ENCODE measurements at regions not wholly inside any gene's neighbourhood (a gene's known extent, or its start where the extent isn't known, plus 50 kb on each side); places are given as distances from the start of the nearest gene placed in this dataset.

DNA sequence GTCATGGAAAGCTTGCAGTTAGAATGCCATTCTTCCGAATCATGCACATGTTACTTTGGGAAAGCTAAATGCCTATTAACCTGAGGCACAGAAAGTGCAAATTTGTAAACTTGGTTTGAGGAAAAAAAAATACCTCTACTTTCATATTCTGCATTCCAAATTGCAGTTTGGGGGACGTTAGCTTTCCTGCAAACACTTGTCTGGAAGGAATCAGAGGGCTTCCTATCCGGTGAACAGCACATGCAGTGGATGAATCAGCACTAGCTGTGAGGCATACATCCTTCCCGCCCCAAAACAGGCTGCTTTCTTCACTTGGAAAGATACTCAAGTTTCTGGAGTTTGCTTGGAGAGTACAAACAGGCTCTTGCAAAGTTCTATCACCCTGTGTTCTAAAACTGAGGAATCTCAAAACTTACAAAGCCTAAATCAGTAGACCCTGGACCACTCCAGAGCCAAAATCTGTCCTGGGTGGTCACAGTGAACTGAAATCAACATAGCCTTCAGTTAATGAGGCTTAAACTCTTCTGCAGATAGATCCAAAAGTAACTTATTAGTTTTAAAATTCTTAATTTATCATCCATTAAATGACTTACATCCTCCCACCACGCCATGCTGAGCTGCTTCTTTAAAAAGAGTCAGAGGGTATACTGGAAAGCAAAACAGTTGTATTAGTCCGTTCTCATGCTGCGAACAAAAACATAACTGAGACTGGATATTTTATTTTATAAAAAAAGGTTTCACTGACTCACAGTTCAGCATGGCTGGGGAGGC lies 802.3 kb upstream of the ARGLU1 start:
- no peak for DNase-seq

DNA sequence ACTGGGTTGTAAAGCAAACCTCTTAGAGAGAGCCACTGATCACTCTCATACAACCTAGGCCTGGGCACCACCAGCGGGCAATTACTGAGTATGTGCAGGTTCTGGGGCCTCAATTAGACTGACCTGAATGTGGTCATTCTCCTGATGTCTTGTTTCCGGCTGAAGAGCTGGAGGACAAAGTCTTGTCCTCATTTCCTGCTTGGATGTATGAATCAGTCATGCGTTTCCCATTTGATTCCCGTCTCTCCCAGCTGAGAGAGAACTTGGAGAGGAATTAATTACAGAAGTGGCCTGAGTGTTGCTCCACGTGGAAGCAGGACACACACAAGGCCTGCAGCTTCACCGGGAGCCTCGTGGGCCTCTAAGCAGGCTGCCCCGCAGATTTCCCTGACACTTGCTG lies 799.3 kb upstream of the ARGLU1 start:
- no peak for DNase-seq

DNA sequence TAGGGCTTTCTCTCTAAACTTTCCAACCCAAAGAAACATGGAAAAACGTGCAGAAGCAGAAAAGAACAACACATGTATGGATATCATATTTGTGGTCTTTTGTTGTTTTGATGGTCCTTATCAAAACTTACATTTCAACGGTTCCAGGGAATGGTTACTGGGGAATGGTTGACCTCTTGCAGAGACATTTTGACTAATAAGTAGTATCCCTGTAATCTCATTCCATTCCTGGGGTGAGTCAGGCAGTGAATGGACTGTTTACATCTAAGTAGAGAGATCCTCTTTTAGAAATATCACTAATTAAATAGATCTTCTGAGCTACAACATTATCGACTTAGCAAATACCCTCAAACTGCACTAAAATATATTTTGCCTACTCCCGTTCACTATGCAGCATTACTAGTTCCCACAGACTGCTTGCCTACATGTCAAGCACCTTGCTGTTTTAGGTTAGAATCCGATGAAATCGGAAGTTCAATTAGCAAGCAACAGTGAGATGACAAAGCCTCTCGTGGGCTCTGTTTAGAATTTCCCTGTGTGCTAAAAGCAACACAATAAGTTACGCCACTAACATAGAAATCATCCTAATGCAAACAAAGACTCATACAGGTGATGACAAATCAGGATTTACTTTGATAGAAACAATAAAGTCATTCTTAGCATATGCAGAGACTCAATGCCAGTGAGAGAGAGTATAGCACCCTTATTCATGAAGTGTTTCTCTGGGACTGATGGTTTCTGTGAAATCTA lies 797.7 kb upstream of the ARGLU1 start:
- DNase-seq: no peak

DNA sequence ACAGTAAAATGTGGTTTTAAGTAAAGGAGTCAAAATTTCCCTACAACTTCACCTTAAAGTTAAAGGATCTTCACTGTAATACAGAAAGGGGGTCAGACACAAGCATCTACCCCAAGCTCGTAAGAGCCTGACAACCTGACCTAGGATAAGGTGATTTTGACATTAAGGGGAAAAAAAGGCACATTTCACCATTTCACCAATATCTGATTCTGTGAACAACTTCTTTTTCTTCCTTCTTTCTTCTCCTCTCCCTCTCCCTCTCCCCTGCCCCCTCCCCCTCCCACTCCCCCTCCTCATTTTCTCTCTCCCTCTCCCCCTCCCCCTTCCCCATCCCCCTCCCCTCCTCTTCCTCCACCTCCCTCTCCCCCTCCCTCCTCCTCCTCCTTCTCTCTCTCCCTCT lies 796.7 kb upstream of the ARGLU1 start:
- no peak for DNase-seq

DNA sequence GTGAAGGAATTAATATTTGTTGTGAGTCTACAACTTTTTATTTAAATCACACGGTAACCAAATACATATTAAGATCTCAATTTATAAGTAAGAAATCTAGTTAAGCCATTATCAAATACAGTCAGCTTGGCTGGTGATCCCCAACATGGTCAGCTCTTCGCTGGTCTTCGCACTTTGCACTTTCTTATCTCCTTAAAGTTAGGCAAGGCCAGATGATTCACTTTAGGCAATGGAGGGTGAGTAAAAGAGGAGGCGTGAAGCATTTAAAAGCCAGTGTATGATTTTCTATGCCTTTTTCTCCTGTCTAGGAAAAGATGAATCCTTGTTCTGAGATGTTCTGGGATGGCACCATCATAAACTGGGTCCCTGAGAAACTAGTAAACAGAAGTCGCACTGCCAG lies 793.7 kb upstream of the ARGLU1 start:
- DNase-seq: no peak

DNA sequence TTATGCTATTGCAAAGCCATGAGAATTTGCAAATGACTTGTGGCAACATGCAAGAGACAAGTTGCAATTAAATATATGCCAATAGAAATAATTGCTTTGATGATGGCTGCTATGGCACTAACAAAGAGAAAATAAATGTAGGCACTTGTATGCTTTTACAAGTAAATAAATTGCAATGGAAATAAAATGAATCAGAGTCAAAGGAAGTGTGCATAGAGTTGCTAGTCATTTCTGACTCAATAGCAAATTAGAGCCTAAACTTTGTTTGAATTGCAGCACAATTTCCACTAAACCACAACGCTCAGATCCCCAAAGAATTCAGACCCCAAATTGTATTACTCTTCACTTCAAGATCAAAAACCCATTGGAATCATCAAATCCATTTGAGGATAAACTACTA lies 792.1 kb upstream of the ARGLU1 start:
- DNase-seq: no peak

DNA sequence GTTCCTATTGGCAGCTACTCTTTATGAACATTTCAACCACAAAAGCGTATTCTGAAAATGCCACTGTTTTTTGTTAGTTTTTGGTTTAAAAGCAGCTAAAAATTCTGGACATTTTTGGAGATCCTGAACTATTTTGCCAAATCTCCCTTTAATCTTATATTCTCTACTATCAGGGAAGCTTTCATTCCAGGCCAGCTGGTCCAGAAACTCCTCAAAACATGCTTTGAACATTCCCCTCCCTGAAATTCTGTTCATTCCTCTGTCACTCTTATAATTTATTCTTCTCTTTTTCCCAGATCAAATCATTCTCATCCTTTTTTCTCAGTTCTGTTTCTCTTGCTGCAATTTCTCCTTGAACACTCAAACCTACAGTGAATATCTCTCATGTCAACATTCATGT lies 790.9 kb upstream of the ARGLU1 start:
- no peak for DNase-seq

DNA sequence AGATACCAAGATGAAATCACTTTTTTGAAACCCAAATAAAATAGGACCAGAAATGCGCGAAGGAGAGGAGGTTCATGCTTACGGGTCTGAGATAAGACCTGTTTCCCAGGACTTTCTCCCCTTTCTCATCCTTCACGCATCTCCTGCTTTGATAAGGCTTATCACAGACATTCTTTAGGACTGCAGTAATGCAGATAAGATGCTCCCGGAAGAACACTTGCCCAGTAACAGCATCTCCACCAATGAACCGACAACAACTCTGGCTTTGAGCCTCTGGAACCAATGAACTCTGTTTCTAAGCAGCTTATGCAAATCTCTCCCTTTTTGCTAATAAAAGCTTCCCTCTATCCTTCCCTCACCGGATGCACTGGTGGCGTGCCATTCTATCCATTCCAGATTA lies 783.4 kb upstream of the ARGLU1 start:
- no peak for DNase-seq

DNA sequence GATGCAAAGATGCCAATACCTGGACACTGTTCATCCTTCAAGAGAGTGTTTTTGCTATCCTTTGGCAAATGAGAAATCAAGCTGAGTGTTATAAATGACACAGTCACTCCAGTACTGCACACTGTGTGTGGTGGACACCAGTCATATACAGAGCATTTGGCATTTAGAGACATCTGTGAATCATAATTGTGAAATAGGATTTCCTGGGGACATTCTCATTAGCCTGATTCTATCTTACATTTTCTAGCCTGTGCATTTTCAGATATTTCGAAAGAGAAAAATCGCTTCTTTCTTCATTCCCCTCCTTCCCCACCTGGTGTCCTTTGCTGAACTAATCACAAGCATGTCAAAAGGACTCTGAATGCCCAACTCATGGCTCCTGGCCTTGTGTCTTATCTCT lies 781.0 kb upstream of the ARGLU1 start:
- DNase-seq: no peak

DNA sequence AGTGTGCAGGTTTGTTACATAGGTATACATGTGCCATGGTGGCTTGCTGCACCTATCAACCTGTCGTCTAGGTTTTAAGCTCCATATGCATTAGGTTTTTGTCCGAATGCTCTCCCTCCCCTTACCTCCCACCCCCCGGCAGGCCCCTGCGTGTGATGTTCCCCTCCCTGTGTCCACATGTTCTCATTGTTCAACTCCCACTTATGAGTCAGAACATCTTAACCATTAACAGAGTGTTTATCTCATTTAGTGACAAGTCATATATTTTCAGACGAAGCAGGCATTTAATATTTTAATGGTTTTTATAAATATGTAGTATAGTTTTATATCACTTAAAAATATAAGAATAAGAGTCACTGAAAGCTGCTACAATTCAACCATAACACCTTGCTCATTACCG lies 780.5 kb upstream of the ARGLU1 start:
- DNase-seq: no peak

DNA sequence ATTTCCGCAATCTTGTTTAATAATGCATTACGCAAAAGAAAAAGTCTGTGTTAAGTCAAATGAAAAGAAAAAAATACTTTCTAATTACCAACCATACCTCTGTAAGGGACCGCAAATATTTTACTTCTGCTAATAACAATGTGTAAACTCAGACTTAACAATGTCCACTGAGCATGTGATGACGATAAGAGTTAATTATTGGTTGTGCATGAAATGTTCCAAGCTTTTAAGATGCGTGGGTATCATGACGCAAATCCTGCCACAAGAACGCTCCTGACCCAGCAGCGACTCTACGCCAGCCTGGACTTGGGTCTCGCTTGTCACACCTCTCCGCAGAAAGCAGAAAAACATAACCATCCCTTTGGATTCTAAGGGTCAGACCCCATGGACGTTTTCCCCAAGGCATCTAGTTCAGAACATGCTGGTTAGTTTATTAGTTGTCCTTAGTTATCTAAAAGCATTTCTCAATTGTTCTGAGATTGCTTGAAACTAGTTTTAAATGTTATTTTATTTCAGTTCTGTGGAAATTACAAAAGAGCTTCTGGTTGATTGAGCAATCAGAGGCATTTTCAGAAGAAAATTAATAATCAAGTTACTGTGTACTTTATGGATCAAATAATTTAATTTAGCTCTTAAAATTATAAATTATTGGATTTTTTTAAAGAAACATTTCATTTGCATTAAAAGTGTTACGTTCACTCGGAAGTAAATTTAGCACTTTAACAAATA lies 779.9 kb upstream of the ARGLU1 start:
- no peak for DNase-seq

DNA sequence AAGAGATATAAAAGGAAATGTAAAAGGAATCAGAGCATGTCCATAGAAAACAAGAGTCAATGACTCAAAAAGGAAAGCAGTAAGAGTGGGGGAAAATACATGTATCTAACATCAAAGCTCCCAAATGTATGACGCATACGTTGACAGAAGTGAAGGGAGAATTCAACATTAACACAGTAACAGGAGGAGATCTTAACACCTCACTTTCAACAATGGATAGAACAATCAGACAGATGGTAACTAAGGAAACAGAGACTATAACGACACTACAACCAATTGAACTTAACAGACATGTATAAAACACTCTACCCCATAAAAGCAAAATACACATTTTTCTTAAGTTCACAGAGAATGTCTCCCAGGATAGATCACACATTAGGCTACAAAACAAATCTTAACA lies 774.8 kb upstream of the ARGLU1 start:
- no peak for DNase-seq

DNA sequence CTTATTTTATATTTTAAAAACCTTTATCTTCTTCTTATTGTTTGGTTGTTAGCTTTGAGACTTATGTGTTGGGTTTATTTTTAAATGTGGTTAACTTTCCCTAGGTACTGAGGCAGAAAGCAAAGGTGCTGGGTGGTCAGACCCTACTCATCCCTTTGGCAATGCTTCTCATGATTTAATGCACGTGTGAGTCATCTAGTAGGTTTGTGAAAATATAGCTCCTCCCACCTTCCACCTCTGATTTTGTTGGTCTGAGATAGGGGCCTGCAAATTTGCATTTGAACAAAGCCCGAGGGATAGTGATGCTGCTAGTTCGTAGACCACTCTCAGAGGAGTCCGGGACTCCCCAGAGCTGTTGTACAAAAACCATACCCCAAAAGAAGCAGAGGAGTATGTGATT lies 771.3 kb upstream of the ARGLU1 start:
- DNase-seq: peak in 1 of 2 experiments; percentile 27

DNA sequence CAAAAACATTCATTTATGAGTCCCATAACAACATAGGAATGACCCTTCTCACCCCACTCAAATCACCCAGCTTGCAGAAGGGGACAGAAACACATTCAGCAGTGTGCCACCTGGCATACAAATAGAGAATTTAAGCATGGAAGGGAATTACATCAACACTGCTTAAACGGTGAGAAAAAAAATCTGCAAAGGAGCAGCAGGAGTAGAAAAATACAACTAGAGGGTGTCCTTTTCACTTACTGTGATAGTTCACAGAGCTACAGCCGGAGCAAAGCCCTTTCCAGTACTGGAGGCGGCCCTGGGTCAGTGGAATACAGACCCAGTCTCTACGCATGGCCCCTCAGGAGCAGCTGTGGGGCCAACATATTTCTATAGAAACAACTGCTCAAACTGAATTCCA lies 764.3 kb upstream of the ARGLU1 start:
- DNase-seq: peak; percentile 65 to 77

DNA sequence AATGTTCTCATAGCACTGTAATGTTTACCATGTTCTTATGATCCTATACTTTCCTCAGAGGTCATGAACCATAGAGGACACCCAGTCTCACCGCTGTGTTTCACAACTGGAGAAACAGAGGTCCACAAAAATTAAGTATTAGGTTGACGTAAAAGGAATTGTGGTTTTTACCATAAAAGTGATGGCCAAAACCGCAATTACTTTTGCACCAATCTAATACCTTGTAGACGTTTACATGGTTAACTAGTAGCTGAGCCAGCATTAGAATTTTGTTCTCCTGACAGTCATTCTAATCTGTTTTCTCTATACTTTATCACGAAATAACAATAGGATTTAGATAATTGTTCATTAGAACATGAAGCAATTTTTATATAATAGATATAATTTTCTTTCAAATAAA lies 763.4 kb upstream of the ARGLU1 start:
- DNase-seq: no peak

DNA sequence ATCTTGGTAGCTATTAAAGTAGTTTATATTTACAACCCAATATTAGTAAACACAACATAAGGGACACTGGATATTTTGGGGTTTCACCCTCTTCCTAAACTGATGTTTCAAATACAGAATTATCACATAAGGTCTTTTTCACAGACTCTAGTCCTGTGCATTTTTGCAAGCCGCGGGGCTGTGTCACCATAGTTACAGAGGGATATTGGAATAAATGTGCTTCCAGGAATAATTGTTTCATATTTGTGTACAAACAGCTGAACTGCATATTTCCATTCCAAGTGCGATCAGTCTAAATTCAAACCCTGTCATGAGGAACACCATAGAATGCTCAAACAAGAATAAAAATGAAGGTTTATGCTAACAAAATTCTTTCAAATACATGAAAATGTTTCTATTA lies 762.5 kb upstream of the ARGLU1 start:
- DNase-seq: peak; percentile 38 to 46

DNA sequence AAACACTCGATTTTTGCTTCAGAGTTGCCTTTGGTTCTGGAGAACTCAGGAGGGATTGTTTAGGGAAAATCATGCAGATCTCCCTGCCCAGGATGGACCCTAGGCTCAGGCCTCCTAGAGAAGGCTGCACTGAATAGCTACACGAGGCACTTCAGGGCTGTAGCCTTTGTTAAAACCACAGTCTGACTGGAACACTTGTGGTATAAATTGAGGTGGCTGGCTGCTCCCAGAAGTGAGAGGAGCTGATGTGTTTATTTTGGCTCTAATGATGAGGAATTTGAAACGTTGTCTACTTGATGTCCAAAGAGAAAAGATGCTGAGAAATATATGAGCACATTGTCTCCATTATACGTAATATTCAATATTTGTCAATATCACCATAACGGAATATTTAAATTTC lies 762.1 kb upstream of the ARGLU1 start:
- DNase-seq: peak; percentile 94 to 95

DNA sequence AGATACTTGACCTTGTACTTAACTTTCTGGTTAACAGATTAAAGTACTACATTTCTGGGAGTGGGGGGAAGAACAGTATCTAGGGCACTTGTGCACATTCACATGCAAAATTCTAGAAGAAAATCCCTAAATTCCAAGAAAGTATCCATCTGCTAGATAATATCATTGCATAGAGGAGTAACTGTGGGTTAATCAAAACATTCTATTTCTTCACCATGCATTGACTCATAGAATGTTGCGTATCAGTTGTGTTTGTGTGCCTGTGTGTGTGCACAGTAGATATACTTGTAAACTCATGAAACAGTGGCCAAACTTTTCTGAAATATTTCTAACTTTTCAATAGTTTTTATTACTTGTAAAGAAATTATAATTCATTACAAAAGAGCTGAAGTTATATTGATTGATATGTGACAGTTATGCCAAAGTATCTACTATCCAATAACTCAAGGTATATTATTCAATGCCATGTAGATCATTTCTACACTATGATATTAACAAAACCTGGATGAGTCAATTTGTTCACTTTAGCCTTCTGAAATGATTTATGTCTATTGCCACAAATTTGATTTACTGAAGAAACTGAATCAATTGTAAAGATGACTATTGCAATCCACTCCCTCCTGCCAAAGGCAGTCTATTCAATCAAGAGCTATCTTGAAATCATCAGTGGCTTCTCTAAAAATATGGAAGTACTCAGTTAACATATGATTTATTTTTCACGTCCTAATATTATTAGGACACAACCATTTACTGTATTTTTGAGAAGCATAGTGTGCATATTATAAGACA lies 756.7 kb upstream of the ARGLU1 start:
- DNase-seq: no peak

DNA sequence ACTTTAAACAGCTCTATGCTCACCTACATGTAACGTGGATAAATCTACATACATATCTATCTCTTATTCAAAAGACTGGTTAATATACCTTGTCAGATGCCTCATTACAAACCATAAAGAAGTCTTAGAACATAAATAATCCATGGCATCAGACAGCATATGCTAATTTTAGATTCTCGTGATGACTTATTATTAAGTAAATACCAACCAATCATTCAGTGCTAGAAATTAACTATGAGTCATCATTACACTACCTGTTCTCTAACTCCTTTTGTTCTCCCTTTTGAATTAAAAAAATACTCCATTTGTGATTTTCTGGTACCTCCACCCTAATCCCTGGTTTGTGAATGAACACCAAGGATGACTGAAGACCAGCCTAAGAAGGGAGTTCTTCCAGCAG lies 754.3 kb upstream of the ARGLU1 start:
- DNase-seq: no peak

DNA sequence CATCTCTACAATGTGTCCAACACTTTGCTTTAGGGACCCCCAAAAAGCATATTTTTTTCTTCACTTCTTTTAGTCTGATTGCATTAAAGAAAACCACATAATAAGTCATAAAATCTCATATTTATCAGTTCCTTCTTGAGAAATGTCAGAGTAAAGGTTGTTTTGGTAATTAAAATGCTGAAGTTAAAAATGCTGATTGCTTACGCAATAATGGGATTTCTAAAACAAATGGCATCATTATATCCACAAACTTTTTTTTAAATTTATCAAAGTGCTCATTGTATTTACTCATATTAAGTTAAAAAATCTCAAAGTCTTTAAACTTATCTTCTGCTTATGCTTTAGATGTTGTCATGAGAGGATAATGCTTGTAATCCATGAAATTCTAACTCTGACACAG lies 737.2 kb upstream of the ARGLU1 start:
- DNase-seq: no peak

DNA sequence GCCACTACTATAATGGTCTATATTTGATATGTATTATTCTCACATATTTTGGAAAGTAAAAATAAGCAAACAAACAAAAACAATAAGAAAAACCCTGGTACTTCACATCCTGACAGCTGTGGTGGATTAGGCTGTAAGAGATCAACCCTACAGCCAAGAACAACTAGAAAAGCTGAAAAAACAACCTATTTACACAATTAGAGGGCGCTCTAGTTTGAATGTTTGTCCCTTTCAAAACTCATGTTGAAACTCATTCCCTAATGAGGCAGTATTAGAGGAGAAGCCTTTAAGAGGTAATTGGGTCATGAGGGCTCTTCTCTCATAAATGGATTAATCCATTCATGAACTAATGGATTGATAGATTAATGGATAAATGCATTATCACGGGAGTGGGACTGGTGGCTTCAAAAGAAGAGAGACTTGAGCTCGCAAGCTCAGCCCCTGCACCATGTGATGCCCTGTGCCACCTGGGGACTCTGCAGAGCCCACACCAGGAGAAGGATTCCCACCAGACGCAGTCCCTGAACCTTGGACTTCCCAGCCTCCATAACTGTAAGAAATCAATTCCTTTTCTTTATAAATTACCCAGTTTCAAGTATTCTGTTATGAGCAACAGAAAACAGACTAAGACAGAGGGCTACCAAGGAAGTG lies 733.9 kb upstream of the ARGLU1 start:
- no peak for DNase-seq

DNA sequence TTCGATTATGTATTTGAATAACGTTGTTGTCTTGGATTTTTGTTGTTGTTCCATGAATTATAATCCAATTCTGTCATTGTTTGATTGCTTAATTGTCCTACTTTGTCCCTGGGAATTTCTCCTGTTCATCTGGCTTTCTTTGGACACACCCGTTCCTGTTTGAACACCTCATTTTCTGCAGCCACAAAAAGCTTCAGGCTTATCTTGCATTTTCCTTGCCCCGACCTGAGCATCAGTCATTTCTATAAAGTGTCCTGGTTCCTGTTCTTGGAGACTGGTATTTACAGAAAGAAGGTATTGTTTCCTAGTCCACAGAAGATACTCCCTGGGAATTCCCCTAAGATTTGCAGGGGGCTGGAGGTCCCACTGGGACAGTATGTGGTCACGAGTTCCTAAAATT lies 731.8 kb upstream of the ARGLU1 start:
- DNase-seq: no peak

DNA sequence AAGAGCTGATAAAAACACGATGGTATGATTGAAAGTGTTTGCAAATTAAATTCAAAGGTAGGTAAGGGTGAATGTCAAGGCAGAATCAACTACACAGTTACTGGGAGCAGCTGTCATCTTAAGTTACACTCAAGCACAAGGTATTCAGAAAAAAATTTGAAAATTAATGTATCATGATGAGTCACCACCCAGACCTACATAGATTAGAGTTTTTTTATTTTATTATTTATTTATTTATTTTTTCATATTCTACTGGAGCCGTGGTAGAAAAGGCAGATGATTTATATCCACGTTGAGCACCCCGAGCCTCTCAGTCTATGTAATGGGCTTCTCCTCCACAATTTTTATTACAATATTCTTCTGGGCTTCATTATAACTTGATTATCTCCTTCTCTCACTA lies 728.9 kb upstream of the ARGLU1 start:
- no peak for DNase-seq
